ENCODE measurements at regions not wholly inside any gene's neighbourhood (a gene's known extent, or its start where the extent isn't known, plus 50 kb on each side); places are given as distances from the start of the nearest gene placed in this dataset.

GRCh38 chr5:88606626-88607025 lies 276.4 kb downstream of the MEF2C start:
- no peak overlapping the region for H3K4me3 ChIP-seq (ENCODE audit: low read depth, low read length)
- no peaks in the 10 kb centered on the region for H3K9me3 ChIP-seq (ENCODE audit: severe bottlenecking)
- no peak for TF ChIP-seq CTCF (IDR thresholded peaks at IDR 0.05; ENCODE audit: low read depth, low read length)
- no peak overlapping the region for H3K27ac ChIP-seq
- no peak for DNase-seq
- no peaks in the 10 kb centered on the region for H3K36me3 ChIP-seq
- no peaks in the 10 kb centered on the region for H3K27me3 ChIP-seq (ENCODE audit: insufficient read depth, low read depth, severe bottlenecking)

GRCh38 chr5:88606173-88606572 lies 276.8 kb downstream of the MEF2C start:
- Histone ChIP-seq H3K36me3 (no peaks in the 10 kb centered on the region), H3K4me3 (ENCODE audit: low read depth, low read length) (no peak overlapping the region), H3K27me3 (ENCODE audit: insufficient read depth, low read depth, severe bottlenecking) (no peaks in the 10 kb centered on the region), H3K27ac (no peak overlapping the region), H3K9me3 (ENCODE audit: severe bottlenecking) (no peaks in the 10 kb centered on the region)
- TF ChIP-seq CTCF (IDR thresholded peaks at IDR 0.05; ENCODE audit: low read depth, low read length): no peak
- DNase-seq: no peak

- H3K9me3 ChIP-seq (ENCODE audit: severe bottlenecking): no peaks in the 10 kb centered on the region
- no peaks in the 10 kb centered on the region for H3K27me3 ChIP-seq (ENCODE audit: insufficient read depth, low read depth, severe bottlenecking)
- H3K36me3 ChIP-seq: no peaks in the 10 kb centered on the region
- TF ChIP-seq CTCF (IDR thresholded peaks at IDR 0.05; ENCODE audit: low read depth, low read length): peak; percentile 52
- no peak overlapping the region for H3K27ac ChIP-seq
- DNase-seq: peak; percentile 22
- no peak overlapping the region for H3K4me3 ChIP-seq (ENCODE audit: low read depth, low read length)
Measured at GRCh38 chr5:88602584-88602983, 280.4 kb downstream of the MEF2C start.

GRCh38 chr5:88594441-88594840 lies 288.5 kb downstream of the MEF2C start:
- TF ChIP-seq CTCF (IDR thresholded peaks at IDR 0.05; ENCODE audit: low read depth, low read length): no peak
- H3K4me3 ChIP-seq (ENCODE audit: low read depth, low read length): no peak overlapping the region
- H3K9me3 ChIP-seq (ENCODE audit: severe bottlenecking): no peaks in the 10 kb centered on the region
- DNase-seq: peak; percentile 9
- no peak overlapping the region for H3K27ac ChIP-seq
- no peaks in the 10 kb centered on the region for H3K27me3 ChIP-seq (ENCODE audit: insufficient read depth, low read depth, severe bottlenecking)
- H3K36me3 ChIP-seq: no peaks in the 10 kb centered on the region

GRCh38 chr5:88588609-88589008 lies 294.4 kb downstream of the MEF2C start:
- no peak overlapping the region for H3K4me3 ChIP-seq (ENCODE audit: low read depth, low read length)
- no peaks in the 10 kb centered on the region for H3K27me3 ChIP-seq (ENCODE audit: insufficient read depth, low read depth, severe bottlenecking)
- no peaks in the 10 kb centered on the region for H3K36me3 ChIP-seq
- no peak overlapping the region for H3K27ac ChIP-seq
- no peak for TF ChIP-seq CTCF (IDR thresholded peaks at IDR 0.05; ENCODE audit: low read depth, low read length)
- no peaks in the 10 kb centered on the region for H3K9me3 ChIP-seq (ENCODE audit: severe bottlenecking)
- no peak for DNase-seq

- H3K36me3 ChIP-seq: no peaks in the 10 kb centered on the region
- no peaks in the 10 kb centered on the region for H3K9me3 ChIP-seq (ENCODE audit: severe bottlenecking)
- H3K4me3 ChIP-seq (ENCODE audit: low read depth, low read length): no peak overlapping the region
- no peak for TF ChIP-seq CTCF (IDR thresholded peaks at IDR 0.05; ENCODE audit: low read depth, low read length)
- no peak for DNase-seq
- H3K27ac ChIP-seq: no peak overlapping the region
- no peaks in the 10 kb centered on the region for H3K27me3 ChIP-seq (ENCODE audit: insufficient read depth, low read depth, severe bottlenecking)
Measured at GRCh38 chr5:88583471-88583870, 299.5 kb downstream of the MEF2C start.
